ENCODE measurements at regions not wholly inside any gene's neighbourhood (a gene's known extent, or its start where the extent isn't known, plus 50 kb on each side); places are given as distances from the start of the nearest gene placed in this dataset.

DNA sequence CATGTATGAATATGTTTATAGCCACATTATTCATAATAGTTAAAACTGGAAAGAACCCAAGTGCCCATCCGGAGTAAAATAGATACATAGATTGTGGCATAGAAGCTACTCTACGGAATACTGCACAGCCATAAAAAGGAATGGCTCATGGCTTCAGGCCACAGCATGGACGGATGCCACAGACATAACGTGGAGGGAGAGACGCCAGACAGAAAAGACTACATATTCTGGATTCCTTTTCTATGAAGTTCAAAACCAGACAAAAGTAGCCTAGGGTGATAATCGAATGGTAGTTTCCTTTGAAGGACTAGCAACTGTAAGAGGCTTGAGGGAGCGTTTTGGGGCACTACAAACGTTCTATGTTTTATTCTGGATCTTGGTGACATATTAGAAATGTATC, 58.9 kb upstream of the FOXI2 start:
- TF ChIP-seq, protein P1, sequence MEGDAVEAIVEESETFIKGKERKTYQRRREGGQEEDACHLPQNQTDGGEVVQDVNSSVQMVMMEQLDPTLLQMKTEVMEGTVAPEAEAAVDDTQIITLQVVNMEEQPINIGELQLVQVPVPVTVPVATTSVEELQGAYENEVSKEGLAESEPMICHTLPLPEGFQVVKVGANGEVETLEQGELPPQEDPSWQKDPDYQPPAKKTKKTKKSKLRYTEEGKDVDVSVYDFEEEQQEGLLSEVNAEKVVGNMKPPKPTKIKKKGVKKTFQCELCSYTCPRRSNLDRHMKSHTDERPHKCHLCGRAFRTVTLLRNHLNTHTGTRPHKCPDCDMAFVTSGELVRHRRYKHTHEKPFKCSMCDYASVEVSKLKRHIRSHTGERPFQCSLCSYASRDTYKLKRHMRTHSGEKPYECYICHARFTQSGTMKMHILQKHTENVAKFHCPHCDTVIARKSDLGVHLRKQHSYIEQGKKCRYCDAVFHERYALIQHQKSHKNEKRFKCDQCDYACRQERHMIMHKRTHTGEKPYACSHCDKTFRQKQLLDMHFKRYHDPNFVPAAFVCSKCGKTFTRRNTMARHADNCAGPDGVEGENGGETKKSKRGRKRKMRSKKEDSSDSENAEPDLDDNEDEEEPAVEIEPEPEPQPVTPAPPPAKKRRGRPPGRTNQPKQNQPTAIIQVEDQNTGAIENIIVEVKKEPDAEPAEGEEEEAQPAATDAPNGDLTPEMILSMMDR (optimal IDR thresholded peaks at IDR 0.05 in 1 of 3, IDR thresholded peaks at IDR 0.05 in 1 of 3, conservative IDR thresholded peaks at IDR 0.05 in 1 of 3; ENCODE audit: extremely low read depth in 1 of 3, insufficient read depth in 2 of 3, low read length in 3 of 3), result no peak
- TF ChIP-seq EZH2 (IDR thresholded peaks at IDR 0.05; ENCODE audit: low read length), result no peak

All from keratinocyte (primary cell).